ENCODE measurements at regions not wholly inside any gene's neighbourhood (a gene's known extent, or its start where the extent isn't known, plus 50 kb on each side); places are given as distances from the start of the nearest gene placed in this dataset.

DNA sequence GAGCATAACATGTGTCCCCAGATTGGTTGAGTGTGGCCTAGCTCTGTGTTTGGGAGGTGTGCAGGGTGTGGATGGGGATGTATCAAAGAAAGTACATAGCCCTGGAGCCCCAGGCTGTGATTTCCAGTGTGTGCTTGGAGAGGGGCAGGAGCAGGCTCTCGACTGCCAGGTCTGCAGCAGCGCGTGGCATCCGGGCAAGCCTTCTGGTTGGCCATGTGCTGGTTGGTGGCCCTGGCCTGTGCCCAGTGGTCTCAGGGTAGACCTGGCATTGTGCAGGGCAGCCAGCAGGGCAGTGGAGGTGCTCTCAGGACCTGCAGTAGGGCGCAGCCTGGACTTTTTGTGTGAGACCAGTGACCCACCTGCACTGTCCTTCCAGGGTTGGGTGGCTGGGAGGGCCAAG, 231.5 kb downstream of the UBE3A start:
- TF ChIP-seq SMC3 (IDR thresholded peaks at IDR 0.05; ENCODE audit: low read depth, low read length) (no peak), POLR2A (IDR thresholded peaks at IDR 0.05; ENCODE audit: low read depth, low read length) (no peak), MAFK (IDR thresholded peaks at IDR 0.05; ENCODE audit: low read depth, low read length) (no peak), ELK1 (IDR thresholded peaks at IDR 0.05; ENCODE audit: borderline replicate concordance, low read depth, low read length) (no peak), BHLHE40 (IDR thresholded peaks at IDR 0.05; ENCODE audit: low read depth, low read length) (no peak), MXI1 (IDR thresholded peaks at IDR 0.05; ENCODE audit: borderline replicate concordance, low read depth, low read length) (no peak), NFE2L2 (IDR thresholded peaks at IDR 0.05; ENCODE audit: low read depth, low read length) (no peak), RCOR1 (IDR thresholded peaks at IDR 0.05; ENCODE audit: insufficient replicate concordance, low read length) (no peak)
- TF ChIP-seq, protein P1, sequence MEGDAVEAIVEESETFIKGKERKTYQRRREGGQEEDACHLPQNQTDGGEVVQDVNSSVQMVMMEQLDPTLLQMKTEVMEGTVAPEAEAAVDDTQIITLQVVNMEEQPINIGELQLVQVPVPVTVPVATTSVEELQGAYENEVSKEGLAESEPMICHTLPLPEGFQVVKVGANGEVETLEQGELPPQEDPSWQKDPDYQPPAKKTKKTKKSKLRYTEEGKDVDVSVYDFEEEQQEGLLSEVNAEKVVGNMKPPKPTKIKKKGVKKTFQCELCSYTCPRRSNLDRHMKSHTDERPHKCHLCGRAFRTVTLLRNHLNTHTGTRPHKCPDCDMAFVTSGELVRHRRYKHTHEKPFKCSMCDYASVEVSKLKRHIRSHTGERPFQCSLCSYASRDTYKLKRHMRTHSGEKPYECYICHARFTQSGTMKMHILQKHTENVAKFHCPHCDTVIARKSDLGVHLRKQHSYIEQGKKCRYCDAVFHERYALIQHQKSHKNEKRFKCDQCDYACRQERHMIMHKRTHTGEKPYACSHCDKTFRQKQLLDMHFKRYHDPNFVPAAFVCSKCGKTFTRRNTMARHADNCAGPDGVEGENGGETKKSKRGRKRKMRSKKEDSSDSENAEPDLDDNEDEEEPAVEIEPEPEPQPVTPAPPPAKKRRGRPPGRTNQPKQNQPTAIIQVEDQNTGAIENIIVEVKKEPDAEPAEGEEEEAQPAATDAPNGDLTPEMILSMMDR (conservative IDR thresholded peaks at IDR 0.05; ENCODE audit: low read depth, low read length), result no peak
